Upper lobe of right lung (tissue), 1 donor: ENCODE measurements at regions not wholly inside any gene's neighbourhood (a gene's known extent, or its start where the extent isn't known, plus 50 kb on each side); places are given as distances from the start of the nearest gene placed in this dataset.

Experiments used
- ATAC-seq: fragments of 200-7000 bp; cut with Tn5 transposase; one replicate; pipeline ENCODE4 v1.9.1; 2020; ENCODE audit warnings: mild to moderate bottlenecking, moderate library complexity
- DNase-seq: peaks from one replicate; pipeline ENCODE4 v3.0.0-alpha.2; 2020
- H3K27ac ChIP-seq: fragments of 200-600 bp; one replicate; pipeline ENCODE4 v1.8.0; 2022
- H3K27me3 ChIP-seq: fragments of 200-600 bp; one replicate; pipeline ENCODE4 v1.8.0; 2022; ENCODE audit warnings: mild to moderate bottlenecking
- H3K36me3 ChIP-seq: fragments of 200-600 bp; one replicate; pipeline ENCODE4 v1.8.0; 2022
- H3K4me1 ChIP-seq: fragments of 200-600 bp; one replicate; pipeline ENCODE4 v1.8.0; 2022
- H3K4me3 ChIP-seq: fragments of 200-600 bp; one replicate; pipeline ENCODE4 v1.8.0; 2022; ENCODE audit warnings: mild to moderate bottlenecking
- H3K9me3 ChIP-seq: fragments of 200-600 bp; one replicate; pipeline ENCODE4 v1.8.0; 2022
- CTCF ChIP-seq: fragments of 200-600 bp; IDR thresholded peaks from one replicate; pipeline ENCODE4 v1.8.0; 2022; ENCODE audit warnings: antibody characterized with exemption
- intact Hi-C: fragments of 100-400 bp; cut with DNase I; formaldehyde crosslinking; loops from one replicate; pipeline ENCODE4 v1.11.0; 2022
- donor health status: DM: no; HTN: yes; CAD: no; lungs with severe emphysema.

GRCh38 chr14:86027990-86028389 is 498.0 kb downstream of the FLRT2 start:
- Histone ChIP-seq H3K36me3 (no peaks in the 10 kb centered on the region), H3K4me1 (no peaks in the 10 kb centered on the region), H3K27ac (no peak overlapping the region), H3K9me3 (no peaks in the 10 kb centered on the region), H3K4me3 (no peak overlapping the region), H3K27me3 (no peaks in the 10 kb centered on the region)
- ATAC-seq (no peak), DNase-seq (no peak)
- intact Hi-C loops, result no loop called here
- no peak for TF ChIP-seq CTCF

DNA sequence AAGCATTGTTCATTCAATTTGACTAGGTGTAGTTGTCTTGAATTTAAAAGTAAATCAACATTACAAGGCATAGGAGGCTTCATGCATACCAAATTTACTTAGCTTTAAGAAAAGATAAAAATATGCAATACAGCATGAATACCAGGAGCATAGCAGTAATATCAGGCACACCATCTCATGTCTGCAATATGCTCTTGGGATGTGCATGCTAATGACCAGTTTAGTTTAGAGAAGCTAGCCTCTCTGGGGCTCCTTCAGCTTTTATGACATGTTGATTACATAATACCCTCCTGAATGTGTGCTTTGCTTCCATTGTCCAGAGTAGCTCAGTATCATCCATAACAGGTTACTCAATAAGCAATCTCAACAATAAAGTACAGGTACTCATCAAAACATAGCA is 497.2 kb downstream of the FLRT2 start:
- H3K4me3 ChIP-seq, result no peak overlapping the region
- DNase-seq (no peak), ATAC-seq (no peak)
- H3K27me3 ChIP-seq, result no peaks in the 10 kb centered on the region
- no peak for TF ChIP-seq CTCF
- H3K9me3 ChIP-seq, result no peaks in the 10 kb centered on the region
- intact Hi-C loops, result no loop called here
- no peaks in the 10 kb centered on the region for H3K4me1 ChIP-seq
- no peaks in the 10 kb centered on the region for H3K36me3 ChIP-seq
- no peak overlapping the region for H3K27ac ChIP-seq

GRCh38 chr14:86022031-86022629 is 492.2 kb downstream of the FLRT2 start:
- Histone ChIP-seq H3K27me3 (no peaks in the 10 kb centered on the region), H3K36me3 (no peaks in the 10 kb centered on the region), H3K9me3 (no peaks in the 10 kb centered on the region), H3K4me3 (no peak overlapping the region), H3K4me1 (no peaks in the 10 kb centered on the region), H3K27ac (no peak overlapping the region)
- no peak for ATAC-seq
- DNase-seq, result no peak
- intact Hi-C loops, result no loop called here
- TF ChIP-seq CTCF, result no peak

DNA sequence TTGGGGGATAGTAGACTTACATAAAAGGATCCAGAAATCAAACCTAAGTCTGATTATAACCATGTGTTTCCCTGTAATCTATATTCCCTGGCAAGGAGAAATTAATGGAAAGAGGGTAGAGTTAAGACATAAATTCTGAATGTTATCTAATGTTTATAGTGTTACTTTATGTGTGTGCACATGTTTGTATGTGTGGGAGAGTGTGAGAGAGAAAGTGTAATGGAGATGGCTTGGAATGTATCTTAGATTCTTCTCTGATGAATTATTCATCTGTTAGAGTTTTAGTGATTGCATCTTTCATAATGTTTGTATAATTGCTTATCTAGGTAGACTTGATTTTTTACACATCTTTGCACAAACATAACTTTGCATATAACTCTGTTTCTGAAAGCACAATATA is 490.9 kb downstream of the FLRT2 start:
- TF ChIP-seq CTCF, result no peak
- ATAC-seq, result no peak
- intact Hi-C loops, result no loop called here

GRCh38 chr14:86015941-86016340 is 486.0 kb downstream of the FLRT2 start:
- no peaks in the 10 kb centered on the region for H3K9me3 ChIP-seq
- H3K4me1 ChIP-seq, result no peaks in the 10 kb centered on the region
- intact Hi-C loops, result no loop called here
- no peak for TF ChIP-seq CTCF
- ATAC-seq, result no peak
- no peaks in the 10 kb centered on the region for H3K27me3 ChIP-seq
- no peak overlapping the region for H3K4me3 ChIP-seq
- no peak overlapping the region for H3K27ac ChIP-seq
- DNase-seq, result no peak
- no peaks in the 10 kb centered on the region for H3K36me3 ChIP-seq

More for the DNA sequence above, 490.9 kb downstream of the FLRT2 start:
- no peaks in the 10 kb centered on the region for H3K36me3 ChIP-seq
- DNase-seq, result no peak
- H3K4me3 ChIP-seq, result no peak overlapping the region
- H3K27me3 ChIP-seq, result no peaks in the 10 kb centered on the region
- no peak overlapping the region for H3K27ac ChIP-seq
- H3K4me1 ChIP-seq, result no peaks in the 10 kb centered on the region
- H3K9me3 ChIP-seq, result no peaks in the 10 kb centered on the region

DNA sequence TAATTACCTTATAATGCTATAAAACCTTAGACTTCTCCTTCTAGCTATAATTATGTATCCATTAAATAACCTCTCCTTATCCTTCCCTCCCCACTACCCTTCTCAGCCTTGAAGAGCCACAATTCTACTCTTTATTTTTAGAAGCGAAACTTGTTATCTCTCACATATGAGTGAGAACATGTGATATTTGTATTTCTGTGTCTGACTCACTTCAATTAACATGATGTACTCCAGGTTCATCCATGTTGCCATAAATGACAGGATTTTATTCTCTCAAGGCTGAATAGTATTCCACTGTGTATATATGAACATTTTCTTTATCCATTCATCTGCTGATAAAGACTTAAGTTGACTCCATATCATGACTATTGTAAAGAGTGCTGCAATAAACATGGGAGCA is 485.6 kb downstream of the FLRT2 start:
- Histone ChIP-seq H3K4me1 (no peaks in the 10 kb centered on the region), H3K27me3 (no peaks in the 10 kb centered on the region), H3K36me3 (no peaks in the 10 kb centered on the region), H3K9me3 (no peaks in the 10 kb centered on the region), H3K4me3 (no peak overlapping the region), H3K27ac (no peak overlapping the region)
- DNase-seq, result no peak
- ATAC-seq, result no peak
- TF ChIP-seq CTCF, result no peak
- intact Hi-C loops, result no loop called here
